ENCODE measurements at regions not wholly inside any gene's neighbourhood (a gene's known extent, or its start where the extent isn't known, plus 50 kb on each side); places are given as distances from the start of the nearest gene placed in this dataset.

DNA sequence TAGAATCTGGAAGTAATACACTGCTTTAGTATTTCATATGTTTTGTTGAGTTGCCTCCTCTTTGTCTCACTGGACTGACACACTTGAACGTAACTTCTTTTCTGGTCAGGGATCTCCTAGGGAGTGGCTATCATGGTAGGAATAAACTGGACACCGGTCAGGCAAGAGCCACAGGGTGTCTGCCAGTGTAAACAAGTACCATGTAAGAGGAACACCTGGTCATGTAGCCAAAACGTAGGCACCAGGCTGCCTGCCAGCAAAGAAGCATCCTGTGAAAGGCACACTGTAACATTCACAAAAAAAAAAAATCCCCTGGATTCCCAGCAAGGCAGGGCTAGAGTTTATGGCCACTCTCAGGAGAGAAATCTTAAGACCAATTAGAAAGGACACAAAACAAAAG lies 372.8 kb upstream of the RND3 start:
- H3K9ac ChIP-seq (ENCODE audit: insufficient read length) = no peak overlapping the region
- no peaks in the 10 kb centered on the region for H3K36me3 ChIP-seq (ENCODE audit: insufficient read depth, low read length)
- H3K4me3 ChIP-seq = no peak overlapping the region
- no peak overlapping the region for H3K27ac ChIP-seq
- no peaks in the 10 kb centered on the region for H3K9me3 ChIP-seq (ENCODE audit: low read depth, low read length)
- no peak for DNase-seq (ENCODE audit: low read depth, low spot score)
- TF ChIP-seq EZH2 (IDR thresholded peaks at IDR 0.05) (no peak), POLR2AphosphoS5 (IDR thresholded peaks at IDR 0.05; ENCODE audit: borderline replicate concordance, low read depth, low read length) (no peak), FOXP2 (optimal IDR thresholded peaks at IDR 0.05; ENCODE audit: control extremely low read depth, extremely low read length, insufficient read depth) (no peak)

DNA sequence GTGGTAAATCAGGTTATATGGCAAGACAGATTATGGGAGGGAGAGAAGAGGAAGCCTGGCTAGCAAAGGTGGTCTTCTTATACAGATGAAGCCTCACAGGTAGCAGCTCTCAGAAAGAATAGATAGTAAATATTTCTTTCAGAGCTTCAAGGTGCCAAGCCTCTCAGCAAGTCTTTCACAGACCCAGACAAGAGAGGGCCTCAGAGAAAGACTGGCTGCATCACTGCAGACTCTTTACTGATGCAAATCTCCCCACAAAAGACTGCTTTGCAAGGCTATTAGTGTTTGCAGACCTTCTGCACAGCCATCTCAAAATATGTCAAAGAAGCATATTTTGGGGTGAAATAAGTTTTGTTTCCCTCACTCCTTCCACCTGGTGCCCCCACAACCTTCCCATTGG lies 372.4 kb upstream of the RND3 start:
- TF ChIP-seq EZH2 (IDR thresholded peaks at IDR 0.05) (no peak), FOXP2 (optimal IDR thresholded peaks at IDR 0.05; ENCODE audit: control extremely low read depth, extremely low read length, insufficient read depth) (no peak), POLR2AphosphoS5 (IDR thresholded peaks at IDR 0.05; ENCODE audit: borderline replicate concordance, low read depth, low read length) (no peak)
- Histone ChIP-seq H3K27ac (no peak overlapping the region), H3K9ac (ENCODE audit: insufficient read length) (no peak overlapping the region), H3K36me3 (ENCODE audit: insufficient read depth, low read length) (no peaks in the 10 kb centered on the region), H3K4me3 (no peak overlapping the region), H3K9me3 (ENCODE audit: low read depth, low read length) (no peaks in the 10 kb centered on the region)
- no peak for DNase-seq (ENCODE audit: low read depth, low spot score)

DNA sequence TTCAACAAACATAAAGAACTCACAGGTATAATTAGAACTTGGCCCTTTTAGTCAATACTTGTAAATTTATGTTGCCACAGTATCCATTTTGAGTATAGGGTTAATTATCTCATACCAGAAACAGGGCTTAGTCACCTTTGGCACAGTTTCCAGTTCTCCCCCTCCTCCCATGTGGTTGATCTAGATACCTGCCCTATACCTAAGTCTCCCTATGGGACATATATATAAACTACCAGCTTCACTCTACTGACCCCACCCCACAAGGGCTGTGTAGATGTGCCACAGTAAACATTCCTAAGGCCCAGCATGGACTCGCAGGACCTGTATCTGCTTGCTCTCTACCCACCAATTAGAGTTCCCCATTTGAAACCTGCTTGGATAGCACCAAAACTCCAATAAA lies 371.7 kb upstream of the RND3 start:
- H3K27ac ChIP-seq = no peak overlapping the region
- H3K4me3 ChIP-seq = no peak overlapping the region
- no peak for TF ChIP-seq POLR2AphosphoS5 (IDR thresholded peaks at IDR 0.05; ENCODE audit: borderline replicate concordance, low read depth, low read length)
- no peak for TF ChIP-seq EZH2 (IDR thresholded peaks at IDR 0.05)
- TF ChIP-seq FOXP2 (optimal IDR thresholded peaks at IDR 0.05; ENCODE audit: control extremely low read depth, extremely low read length, insufficient read depth) = no peak
- no peaks in the 10 kb centered on the region for H3K36me3 ChIP-seq (ENCODE audit: insufficient read depth, low read length)
- no peaks in the 10 kb centered on the region for H3K9me3 ChIP-seq (ENCODE audit: low read depth, low read length)
- DNase-seq (ENCODE audit: low read depth, low spot score) = no peak
- no peak overlapping the region for H3K9ac ChIP-seq (ENCODE audit: insufficient read length)

DNA sequence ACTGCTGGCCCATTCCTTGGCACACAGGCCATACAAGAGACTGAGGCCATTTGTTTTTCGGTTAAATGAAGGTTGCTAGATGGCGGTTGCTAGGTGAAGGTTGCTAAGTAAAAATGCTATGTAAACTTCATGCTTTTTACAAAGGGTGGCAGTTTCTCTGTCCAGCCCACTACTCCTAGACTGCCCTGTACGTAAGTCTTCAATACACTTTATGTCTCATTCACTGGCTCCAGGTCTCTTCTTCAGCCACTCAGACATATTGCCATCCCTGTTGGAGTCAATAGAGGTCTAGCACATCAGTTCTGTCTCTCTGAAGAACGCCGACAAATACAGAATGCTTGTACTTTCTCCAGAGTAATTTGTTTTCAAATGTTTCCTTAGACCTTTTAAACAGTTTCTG lies 370.9 kb upstream of the RND3 start:
- H3K27ac ChIP-seq = no peak overlapping the region
- H3K36me3 ChIP-seq (ENCODE audit: insufficient read depth, low read length) = no peaks in the 10 kb centered on the region
- H3K9ac ChIP-seq (ENCODE audit: insufficient read length) = no peak overlapping the region
- TF ChIP-seq FOXP2 (optimal IDR thresholded peaks at IDR 0.05; ENCODE audit: control extremely low read depth, extremely low read length, insufficient read depth) (no peak), EZH2 (IDR thresholded peaks at IDR 0.05) (no peak), POLR2AphosphoS5 (IDR thresholded peaks at IDR 0.05; ENCODE audit: borderline replicate concordance, low read depth, low read length) (no peak)
- DNase-seq (ENCODE audit: low read depth, low spot score) = no peak
- no peaks in the 10 kb centered on the region for H3K9me3 ChIP-seq (ENCODE audit: low read depth, low read length)
- no peak overlapping the region for H3K4me3 ChIP-seq

DNA sequence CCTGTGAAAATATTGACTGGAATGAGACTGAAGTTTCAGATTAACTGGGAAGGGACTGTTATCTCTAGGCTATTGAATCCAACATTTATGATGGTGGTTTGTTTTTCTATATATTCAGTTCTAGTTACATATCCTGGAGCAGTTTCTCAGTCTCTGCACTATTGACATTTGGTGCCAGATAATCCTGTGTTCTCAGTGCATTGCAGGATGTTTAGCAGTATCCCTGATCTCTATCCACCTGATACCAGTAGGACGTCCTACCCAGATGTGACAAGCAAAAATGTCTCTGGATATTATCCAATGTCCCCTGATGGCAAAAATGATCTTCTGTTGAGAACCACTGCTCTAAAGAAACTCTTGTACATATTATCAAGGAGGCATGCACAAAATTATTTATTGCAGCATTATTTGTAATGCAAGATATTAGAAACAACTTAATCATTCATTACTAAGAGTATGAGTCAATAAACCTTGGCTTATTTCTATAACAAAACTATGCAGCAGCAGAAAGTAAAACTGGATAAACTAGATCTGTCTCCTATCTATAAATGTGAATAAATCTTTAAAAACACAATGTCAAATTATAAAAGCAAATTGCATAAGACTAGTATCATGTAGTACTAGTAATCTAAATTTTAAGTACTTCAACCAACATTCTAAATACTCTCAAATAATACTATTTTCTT lies 369.3 kb upstream of the RND3 start:
- Histone ChIP-seq H3K9me3 (ENCODE audit: low read depth, low read length) (no peaks in the 10 kb centered on the region), H3K4me3 (no peak overlapping the region), H3K27ac (no peak overlapping the region), H3K36me3 (ENCODE audit: insufficient read depth, low read length) (no peaks in the 10 kb centered on the region), H3K9ac (ENCODE audit: insufficient read length) (no peak overlapping the region)
- no peak for TF ChIP-seq POLR2AphosphoS5 (IDR thresholded peaks at IDR 0.05; ENCODE audit: borderline replicate concordance, low read depth, low read length)
- TF ChIP-seq FOXP2 (optimal IDR thresholded peaks at IDR 0.05; ENCODE audit: control extremely low read depth, extremely low read length, insufficient read depth) = no peak
- TF ChIP-seq EZH2 (IDR thresholded peaks at IDR 0.05) = no peak
- DNase-seq (ENCODE audit: low read depth, low spot score) = no peak

DNA sequence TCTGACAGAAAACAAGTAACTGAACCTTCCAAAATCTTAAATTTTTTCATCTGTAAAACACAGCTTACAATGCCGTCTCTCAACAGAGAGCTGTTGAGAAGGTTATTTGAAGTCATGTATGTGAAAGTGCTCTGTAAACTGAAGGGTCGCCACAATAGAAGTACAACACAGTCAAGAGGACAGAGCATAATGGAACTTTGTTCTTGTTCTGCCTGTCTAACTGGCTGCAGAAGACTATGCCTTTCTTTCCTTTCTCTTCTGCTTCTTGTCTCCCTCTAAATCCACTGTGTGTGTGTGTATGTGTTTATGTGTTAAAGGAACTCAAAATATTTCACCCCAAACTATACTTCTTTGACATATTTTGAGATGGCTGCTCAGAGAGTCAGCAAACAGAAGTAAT lies 365.8 kb upstream of the RND3 start:
- TF ChIP-seq FOXP2 (optimal IDR thresholded peaks at IDR 0.05; ENCODE audit: control extremely low read depth, extremely low read length, insufficient read depth) (no peak), POLR2AphosphoS5 (IDR thresholded peaks at IDR 0.05; ENCODE audit: borderline replicate concordance, low read depth, low read length) (no peak), EZH2 (IDR thresholded peaks at IDR 0.05) (no peak)
- Histone ChIP-seq H3K27ac (no peak overlapping the region), H3K36me3 (ENCODE audit: insufficient read depth, low read length) (no peaks in the 10 kb centered on the region), H3K4me3 (no peak overlapping the region), H3K9ac (ENCODE audit: insufficient read length) (no peak overlapping the region), H3K9me3 (ENCODE audit: low read depth, low read length) (no peaks in the 10 kb centered on the region)
- DNase-seq (ENCODE audit: low read depth, low spot score) = no peak

DNA sequence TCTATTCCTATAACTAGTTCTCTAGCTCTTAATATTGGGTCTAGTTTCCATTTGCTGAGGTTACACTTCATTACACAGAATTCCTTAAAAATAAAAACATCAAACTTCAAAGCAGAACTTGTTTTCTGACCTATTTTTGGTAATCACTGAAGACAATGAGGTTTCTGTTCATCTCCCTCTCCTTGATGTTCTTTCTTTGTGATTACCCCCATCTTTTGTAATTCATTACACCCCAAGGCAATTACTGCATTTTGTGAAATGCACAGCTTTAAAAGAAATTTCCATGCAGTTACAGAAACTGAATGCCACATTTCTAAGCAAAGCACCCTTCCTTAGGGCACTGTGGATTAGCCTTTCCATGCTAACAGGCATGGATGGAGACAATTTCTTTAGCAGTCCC lies 363.2 kb upstream of the RND3 start:
- H3K36me3 ChIP-seq (ENCODE audit: insufficient read depth, low read length) = no peaks in the 10 kb centered on the region
- H3K27ac ChIP-seq = no peak overlapping the region
- H3K9me3 ChIP-seq (ENCODE audit: low read depth, low read length) = no peaks in the 10 kb centered on the region
- no peak overlapping the region for H3K4me3 ChIP-seq
- H3K9ac ChIP-seq (ENCODE audit: insufficient read length) = no peak overlapping the region
- TF ChIP-seq POLR2AphosphoS5 (IDR thresholded peaks at IDR 0.05; ENCODE audit: borderline replicate concordance, low read depth, low read length) (no peak), EZH2 (IDR thresholded peaks at IDR 0.05) (no peak), FOXP2 (optimal IDR thresholded peaks at IDR 0.05; ENCODE audit: control extremely low read depth, extremely low read length, insufficient read depth) (no peak)
- no peak for DNase-seq (ENCODE audit: low read depth, low spot score)

DNA sequence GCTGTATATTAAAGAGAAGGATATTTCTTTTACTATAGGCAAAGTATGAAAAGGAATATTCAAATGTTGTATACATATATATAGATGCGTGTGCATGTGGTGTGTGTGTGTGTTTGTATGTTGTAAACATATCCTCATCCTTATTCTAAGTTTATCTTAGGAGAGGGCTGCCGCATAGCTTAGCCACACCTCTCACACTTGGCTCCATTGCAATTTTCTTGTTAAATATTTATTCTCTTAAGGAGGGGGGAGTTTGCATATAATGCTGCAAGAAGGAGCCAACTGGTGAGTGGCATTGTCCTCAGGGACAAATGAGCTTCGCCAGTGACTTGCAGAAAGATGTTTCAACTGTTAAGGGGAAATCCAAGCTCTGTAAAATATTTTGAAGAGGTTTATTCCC lies 360.1 kb upstream of the RND3 start:
- no peak overlapping the region for H3K27ac ChIP-seq
- no peak overlapping the region for H3K4me3 ChIP-seq
- DNase-seq (ENCODE audit: low read depth, low spot score) = no peak
- no peak overlapping the region for H3K9ac ChIP-seq (ENCODE audit: insufficient read length)
- H3K9me3 ChIP-seq (ENCODE audit: low read depth, low read length) = no peaks in the 10 kb centered on the region
- TF ChIP-seq FOXP2 (optimal IDR thresholded peaks at IDR 0.05; ENCODE audit: control extremely low read depth, extremely low read length, insufficient read depth) = no peak
- TF ChIP-seq POLR2AphosphoS5 (IDR thresholded peaks at IDR 0.05; ENCODE audit: borderline replicate concordance, low read depth, low read length) = no peak
- no peaks in the 10 kb centered on the region for H3K36me3 ChIP-seq (ENCODE audit: insufficient read depth, low read length)

DNA sequence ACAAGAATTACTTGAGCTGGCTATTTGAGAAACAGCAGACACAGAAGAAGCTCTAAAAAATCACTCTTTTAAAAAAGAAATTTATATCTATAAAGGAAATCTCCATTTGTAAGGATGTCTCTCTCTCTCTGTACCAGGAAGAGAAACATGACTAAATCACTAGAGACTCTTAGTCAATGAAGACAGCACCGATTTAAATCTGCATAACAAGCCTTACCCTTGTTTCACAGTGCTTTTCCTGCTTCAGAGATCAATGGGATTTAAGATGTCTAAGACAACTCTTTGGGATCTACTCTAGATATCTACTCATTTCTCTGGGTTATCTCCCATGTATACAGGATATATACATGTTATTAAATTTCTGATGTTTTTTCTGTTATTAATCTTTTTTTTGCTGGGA lies 359.2 kb upstream of the RND3 start:
- no peaks in the 10 kb centered on the region for H3K36me3 ChIP-seq (ENCODE audit: insufficient read depth, low read length)
- H3K4me3 ChIP-seq = no peak overlapping the region
- TF ChIP-seq POLR2AphosphoS5 (IDR thresholded peaks at IDR 0.05; ENCODE audit: borderline replicate concordance, low read depth, low read length) (no peak), FOXP2 (optimal IDR thresholded peaks at IDR 0.05; ENCODE audit: control extremely low read depth, extremely low read length, insufficient read depth) (no peak), EZH2 (IDR thresholded peaks at IDR 0.05) (no peak)
- peak overlapping the region; percentile 42 for H3K9ac ChIP-seq (ENCODE audit: insufficient read length)
- no peaks in the 10 kb centered on the region for H3K9me3 ChIP-seq (ENCODE audit: low read depth, low read length)
- no peak overlapping the region for H3K27ac ChIP-seq
- no peak for DNase-seq (ENCODE audit: low read depth, low spot score)
